Retina (tissue), 1 donor: ENCODE measurements at regions not wholly inside any gene's neighbourhood (a gene's known extent, or its start where the extent isn't known, plus 50 kb on each side); places are given as distances from the start of the nearest gene placed in this dataset.
A peak's percentile ranks its signal among the peaks of the same experiment; 100 is the strongest.
"Not testable (repeated sequence)": the region's sequence is repeated elsewhere in the genome, so short reads cannot be mapped to it uniquely, and the experiment has no call there.

Experiments
- DNase-seq: peaks from one replicate; pipeline ENCODE4 v3.0.0-alpha.2; 2016

- DNase-seq = no peak
Measured at GRCh38 chr17:13204607-13205237, 186.9 kb upstream of the ELAC2 start.

- DNase-seq = no peak
Measured at GRCh38 chr17:13202835-13203234, 185.0 kb upstream of the ELAC2 start.

DNA sequence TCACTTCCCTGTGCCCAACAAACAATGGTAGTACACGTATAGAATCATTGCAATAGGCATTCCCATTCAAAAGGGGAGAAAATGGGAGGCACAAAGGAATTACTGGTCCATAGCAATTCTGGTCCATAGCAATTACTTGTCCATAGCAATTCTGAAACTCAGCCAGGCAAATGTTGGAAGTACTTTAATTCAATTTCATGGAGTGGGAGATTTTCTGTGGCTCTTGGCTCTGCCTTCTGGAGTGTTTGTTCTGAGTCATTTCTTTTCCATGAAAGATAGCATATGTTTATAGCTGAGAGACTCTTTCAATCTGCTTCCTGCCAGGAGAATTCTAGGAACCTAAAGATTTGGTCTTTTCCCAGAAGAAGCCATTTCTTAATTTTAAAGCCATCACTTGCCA is 182.8 kb upstream of the ELAC2 start:
- no peak for DNase-seq

DNA sequence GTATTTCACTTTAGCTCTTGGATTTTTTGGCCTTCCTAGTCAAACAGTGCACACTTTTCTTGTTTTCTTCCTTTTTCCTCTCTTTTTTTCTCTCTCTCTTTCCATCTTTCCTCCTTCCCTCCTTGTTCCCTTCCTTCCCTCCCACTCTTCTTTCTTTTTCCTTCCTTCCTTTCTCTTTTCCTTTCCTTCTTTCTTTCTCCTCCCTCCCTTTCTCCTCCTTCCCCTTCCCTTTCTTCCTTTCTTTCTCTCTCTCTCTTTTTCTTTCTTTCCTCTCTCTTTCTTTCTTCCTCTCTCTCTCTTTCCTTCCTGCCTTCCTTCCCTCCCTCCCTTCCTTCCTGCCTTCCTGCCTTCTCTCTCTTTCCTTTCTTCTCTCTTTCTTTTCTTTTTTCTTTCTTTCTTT is 181.6 kb upstream of the ELAC2 start:
- DNase-seq = no peak

- no peak for DNase-seq
Measured at GRCh38 chr17:13197586-13197985, 179.8 kb upstream of the ELAC2 start.

- DNase-seq = no peak
Measured at GRCh38 chr17:13194887-13195286, 177.1 kb upstream of the ELAC2 start.

DNA sequence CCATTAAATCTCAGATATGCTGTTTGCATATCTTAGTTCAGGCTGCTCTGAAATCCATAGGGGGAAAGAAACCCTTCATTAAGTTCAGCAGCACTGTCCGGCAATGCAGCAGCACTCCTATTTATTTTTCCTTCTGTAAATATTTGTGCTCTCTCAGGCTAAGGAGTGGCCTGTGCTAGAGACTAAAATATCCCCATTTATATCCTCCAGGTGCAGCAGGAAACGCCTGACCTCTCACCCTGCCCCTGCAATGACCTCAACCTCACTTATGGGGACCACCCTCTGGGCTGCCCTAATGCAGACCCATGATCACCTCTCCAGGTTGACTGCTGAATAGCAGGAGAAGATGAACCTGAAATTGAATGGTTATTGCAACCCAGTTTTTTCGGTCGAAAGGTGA is 165.0 kb upstream of the ELAC2 start:
- no peak for DNase-seq

DNA sequence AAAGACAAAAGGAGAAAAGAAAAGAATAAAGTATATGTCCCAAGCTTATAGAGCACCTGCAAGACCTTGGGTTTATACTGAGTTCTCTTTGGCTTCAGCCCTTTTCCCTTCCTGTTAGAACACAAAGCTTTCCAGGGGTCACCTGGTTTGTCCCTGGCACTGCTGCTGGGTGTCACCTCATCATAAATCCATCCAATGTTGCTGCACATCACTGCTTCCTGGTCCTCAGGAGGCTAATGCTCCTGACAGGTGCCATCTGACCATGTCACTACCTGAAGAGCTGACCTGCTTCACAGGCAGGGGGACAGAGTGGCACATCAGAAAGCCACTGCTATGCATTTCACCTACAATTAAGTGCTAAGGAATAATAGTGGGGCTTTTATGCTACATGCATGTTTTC is 164.6 kb upstream of the ELAC2 start:
- DNase-seq = no peak

- DNase-seq = no peak
Measured at GRCh38 chr17:13181683-13182082, 163.9 kb upstream of the ELAC2 start.

DNA sequence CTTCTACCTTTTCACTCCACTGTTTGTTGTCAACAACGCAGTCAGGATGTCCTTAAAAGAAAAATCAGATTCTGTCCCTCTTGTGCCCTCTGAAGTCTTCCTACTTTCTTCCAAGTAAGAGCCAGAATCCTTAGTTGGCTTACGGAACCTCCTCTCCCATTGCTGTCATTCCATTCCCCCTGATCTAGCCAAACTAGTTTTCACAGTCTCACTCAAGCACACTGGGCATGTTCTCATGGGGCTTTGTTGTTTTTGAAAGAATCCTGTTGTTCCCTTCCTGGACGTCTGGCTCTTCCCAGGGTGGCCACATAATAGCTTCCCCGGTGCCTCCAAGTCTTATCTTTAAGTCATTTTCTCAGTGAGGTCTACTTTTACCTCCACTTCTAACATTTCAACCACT is 158.6 kb upstream of the ELAC2 start:
- DNase-seq = no peak

DNA sequence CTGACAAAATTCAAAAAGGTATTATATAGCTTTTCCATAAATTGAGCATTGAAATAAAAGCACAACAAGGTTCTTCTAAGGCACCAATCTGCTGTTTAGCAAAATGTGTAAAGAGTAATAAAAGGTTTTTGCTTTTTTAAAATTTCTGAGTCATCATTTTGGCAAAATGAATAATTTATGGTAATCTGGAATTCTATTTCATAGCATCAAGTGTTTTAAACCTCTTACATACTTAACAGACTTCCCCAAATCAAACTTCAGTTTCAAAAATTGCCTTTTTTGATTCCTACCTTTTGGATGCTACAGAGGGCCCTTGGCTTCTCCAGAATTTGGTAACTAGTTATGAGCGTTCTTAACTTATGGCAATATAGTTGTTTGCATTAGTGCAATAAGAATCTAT is 154.0 kb upstream of the ELAC2 start:
- no peak for DNase-seq

DNA sequence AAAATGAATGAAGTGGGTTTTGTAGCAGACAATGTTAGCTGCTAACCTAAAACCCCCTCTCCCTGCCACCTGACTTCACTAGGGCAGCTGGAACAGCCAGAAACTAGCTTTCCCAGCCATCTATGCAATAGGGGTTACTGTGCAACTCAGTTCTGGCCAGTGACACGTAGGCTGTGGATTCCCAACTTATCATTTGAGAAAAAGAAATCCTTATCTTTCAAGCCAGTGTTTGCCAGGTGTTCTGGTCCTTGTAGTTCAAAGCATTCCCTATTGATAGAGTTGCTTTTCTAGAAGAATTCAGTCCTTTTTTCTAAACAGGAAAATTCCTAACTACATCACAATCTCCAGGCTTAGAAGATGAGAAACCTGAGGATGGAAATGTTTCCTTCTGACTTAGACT is 144.5 kb upstream of the ELAC2 start:
- no peak for DNase-seq

- no peak for DNase-seq
Measured at GRCh38 chr17:13160790-13161189, 143.0 kb upstream of the ELAC2 start.

- DNase-seq = no peak
Measured at GRCh38 chr17:13160296-13160695, 142.5 kb upstream of the ELAC2 start.

DNA sequence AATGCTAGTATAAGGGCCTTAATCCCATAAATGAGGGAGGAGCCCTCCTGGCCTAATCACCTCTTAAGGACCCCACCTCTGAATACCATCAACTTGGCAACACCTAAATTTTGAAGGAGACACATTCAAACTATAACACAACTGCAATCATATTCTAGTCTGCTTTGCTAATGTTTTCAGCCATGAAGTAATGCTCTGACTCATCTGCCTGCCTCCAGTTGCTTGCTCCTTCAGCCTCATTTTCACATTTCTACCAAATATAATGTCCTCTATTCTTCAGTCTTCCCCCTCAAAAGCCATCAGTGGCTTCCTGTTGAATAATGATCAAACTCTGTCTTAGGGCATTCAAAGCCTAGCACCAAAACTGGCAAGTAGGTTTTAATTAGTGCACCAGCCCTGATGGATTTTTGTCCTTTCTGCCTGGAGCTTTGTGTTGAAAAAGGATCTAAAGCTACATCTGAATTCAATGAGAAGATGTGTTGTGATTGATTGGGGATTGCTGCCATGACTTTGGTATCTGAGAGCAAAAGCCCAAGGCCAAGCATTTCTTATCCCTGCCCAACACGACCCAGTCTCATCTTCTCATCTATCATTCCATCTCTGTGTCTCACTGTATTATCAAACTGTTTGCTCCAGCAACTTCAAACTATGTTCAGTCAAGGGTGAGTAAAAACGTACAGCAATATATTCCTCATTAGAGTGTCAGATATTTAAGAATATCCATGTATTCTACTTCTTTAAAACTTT is 140.8 kb upstream of the ELAC2 start:
- no peak for DNase-seq

DNA sequence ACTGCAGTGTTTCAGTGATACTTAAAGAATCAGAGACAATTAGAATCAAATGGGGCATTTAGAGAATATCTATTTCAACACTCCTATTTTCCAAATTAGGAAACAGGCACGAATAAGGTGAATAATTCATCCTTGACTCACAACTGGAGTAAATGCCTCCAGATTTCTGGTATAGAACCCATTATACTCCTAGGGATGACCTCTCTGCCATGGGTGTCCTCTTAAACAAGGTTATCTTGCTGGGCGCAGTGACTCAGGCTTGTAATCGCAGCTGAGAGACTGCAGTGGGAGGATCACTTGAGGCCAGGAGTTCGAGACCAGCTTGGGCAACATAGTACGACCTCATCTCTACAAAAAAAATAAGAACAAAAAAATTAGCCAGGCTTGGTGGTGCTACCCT is 139.8 kb upstream of the ELAC2 start:
- DNase-seq = no peak

GRCh38 chr17:13154930-13155329 is 137.1 kb upstream of the ELAC2 start:
- DNase-seq = no peak

DNA sequence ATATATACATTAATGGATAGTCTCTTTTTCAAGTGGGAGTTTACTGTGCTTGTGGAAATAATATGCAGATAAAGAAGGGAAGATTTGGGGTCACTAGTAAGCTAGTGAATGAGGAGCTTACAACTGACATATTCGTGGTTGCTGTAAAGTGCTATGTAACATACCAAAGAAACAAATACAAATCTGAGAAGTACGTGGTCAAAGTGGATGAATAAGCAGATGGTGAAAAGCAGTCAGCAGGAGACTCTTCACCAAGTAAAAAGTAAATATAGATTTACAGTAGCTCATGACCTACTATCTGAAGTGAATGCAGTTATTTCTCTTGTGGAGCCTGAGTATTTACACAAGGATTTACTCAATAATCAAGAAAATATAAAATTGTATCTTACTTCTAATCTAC is 136.6 kb upstream of the ELAC2 start:
- DNase-seq = no peak

GRCh38 chr17:13153036-13153435 is 135.2 kb upstream of the ELAC2 start:
- no peak for DNase-seq

DNA sequence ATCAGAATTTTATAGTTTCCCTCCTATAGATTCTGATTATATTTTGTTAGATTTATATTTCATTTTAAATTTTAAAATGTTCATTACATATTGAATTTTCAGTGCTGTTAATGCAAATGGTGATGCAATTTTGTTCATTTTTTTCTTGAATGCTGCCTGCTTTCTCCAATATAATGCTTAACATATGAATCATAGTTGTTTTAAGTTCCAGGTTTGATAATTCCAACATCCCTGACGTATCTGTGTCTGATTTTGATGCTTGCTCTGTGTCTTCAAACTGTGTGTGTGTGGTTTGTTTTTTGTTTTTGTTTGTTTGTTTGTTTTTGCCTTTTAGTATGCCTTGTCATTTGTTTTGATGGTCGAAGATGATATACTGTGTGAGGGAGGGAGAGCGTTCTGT is 134.7 kb upstream of the ELAC2 start:
- DNase-seq = no peak

DNA sequence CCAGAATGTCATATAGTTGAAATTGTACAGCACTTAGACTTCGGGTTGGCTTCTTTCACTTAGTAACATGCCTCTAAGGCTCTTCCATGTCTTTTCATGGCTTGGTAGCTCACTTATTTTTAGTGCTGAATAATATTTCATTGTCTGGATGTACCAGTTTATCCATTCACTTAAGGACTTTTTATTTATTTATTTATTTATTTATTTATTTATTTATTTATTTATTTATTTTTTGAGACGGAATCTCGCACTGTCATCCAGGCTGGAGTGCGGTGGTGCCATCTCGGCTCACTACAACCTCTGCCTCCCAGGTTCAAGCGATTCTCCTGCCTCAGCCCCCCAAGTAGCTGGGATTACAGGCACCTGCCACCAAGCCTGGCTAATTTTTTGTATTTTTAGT is 132.9 kb upstream of the ELAC2 start:
- not testable (repeated sequence) for DNase-seq

GRCh38 chr17:13143001-13143400 is 125.2 kb upstream of the ELAC2 start:
- no peak for DNase-seq

- no peak for DNase-seq
Measured at GRCh38 chr17:13140750-13141149, 122.9 kb upstream of the ELAC2 start.

DNA sequence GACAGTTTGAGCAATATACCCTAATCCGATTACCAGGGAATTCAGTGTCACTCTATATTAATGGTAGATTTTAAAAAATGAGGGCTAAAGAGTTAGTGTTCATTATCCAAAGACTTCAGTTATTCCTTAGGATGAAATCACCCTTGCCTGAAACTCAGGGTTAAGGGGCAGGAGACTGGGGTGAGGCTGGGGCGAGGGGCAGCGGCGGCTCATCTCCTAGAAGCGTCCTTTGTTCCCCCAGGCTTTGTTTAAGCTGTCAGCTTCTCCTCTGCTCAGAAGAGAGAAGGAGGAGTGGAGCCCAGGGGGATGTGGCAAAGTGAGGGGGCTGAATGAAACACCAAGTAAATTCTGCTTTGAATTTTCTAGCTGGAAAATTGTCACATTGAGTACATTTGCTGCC is 117.7 kb upstream of the ELAC2 start:
- peak; percentile 67 for DNase-seq

GRCh38 chr17:13134076-13134475 is 116.2 kb upstream of the ELAC2 start:
- no peak for DNase-seq
